CD4-positive, alpha-beta T cell treated with Interferon alpha-2 for 1 hour (primary cell): ENCODE measurements at regions not wholly inside any gene's neighbourhood (a gene's known extent, or its start where the extent isn't known, plus 50 kb on each side); places are given as distances from the start of the nearest gene placed in this dataset.

ENCODE experiments used
- DNase-seq, 2 donors: peaks; one replicate each; pipeline ENCODE4 v3.0.0-alpha.2; 2020 to 2022

GRCh38 chr6:12426121-12426520 is 136.0 kb downstream of the EDN1 start:
- no peak for DNase-seq

GRCh38 chr6:12431023-12431422 is 140.9 kb downstream of the EDN1 start:
- no peak for DNase-seq

- no peak for DNase-seq
Observed at GRCh38 chr6:12436224-12436623, 146.1 kb downstream of the EDN1 start.

- no peak for DNase-seq
Observed at GRCh38 chr6:12436683-12437082, 146.5 kb downstream of the EDN1 start.

GRCh38 chr6:12439296-12439695 is 149.1 kb downstream of the EDN1 start:
- DNase-seq, result no peak

- no peak for DNase-seq
Observed at GRCh38 chr6:12440981-12441380, 150.8 kb downstream of the EDN1 start.

- DNase-seq, result no peak
Observed at GRCh38 chr6:12442455-12442854, 152.3 kb downstream of the EDN1 start.

- no peak for DNase-seq
Observed at GRCh38 chr6:12446394-12446793, 156.2 kb downstream of the EDN1 start.

- no peak for DNase-seq
Observed at GRCh38 chr6:12449447-12449846, 159.3 kb downstream of the EDN1 start.

GRCh38 chr6:12450467-12450866 is 160.3 kb downstream of the EDN1 start:
- no peak for DNase-seq

- no peak for DNase-seq
Observed at GRCh38 chr6:12456343-12456742, 166.2 kb downstream of the EDN1 start.

GRCh38 chr6:12457094-12457493 is 166.9 kb downstream of the EDN1 start:
- no peak for DNase-seq

GRCh38 chr6:12458558-12458957 is 168.4 kb downstream of the EDN1 start:
- no peak for DNase-seq

- DNase-seq, result no peak
Observed at GRCh38 chr6:12459945-12460661, 169.9 kb downstream of the EDN1 start.

GRCh38 chr6:12467706-12468670 is 177.8 kb downstream of the EDN1 start:
- no peak for DNase-seq

GRCh38 chr6:12472601-12473038 is 182.5 kb downstream of the EDN1 start:
- no peak for DNase-seq

- no peak for DNase-seq
Observed at GRCh38 chr6:12473494-12473893, 183.3 kb downstream of the EDN1 start.

- DNase-seq, result no peak
Observed at GRCh38 chr6:12474167-12475140, 184.3 kb downstream of the EDN1 start.

- DNase-seq, result no peak
Observed at GRCh38 chr6:12476484-12476883, 186.3 kb downstream of the EDN1 start.

- DNase-seq, result no peak
Observed at GRCh38 chr6:12477616-12478015, 187.5 kb downstream of the EDN1 start.

GRCh38 chr6:12478921-12479320 is 188.8 kb downstream of the EDN1 start:
- no peak for DNase-seq

GRCh38 chr6:12479451-12479850 is 189.3 kb downstream of the EDN1 start:
- no peak for DNase-seq

- DNase-seq, result no peak
Observed at GRCh38 chr6:12479881-12480280, 189.7 kb downstream of the EDN1 start.
